ENCODE measurements at regions not wholly inside any gene's neighbourhood (a gene's known extent, or its start where the extent isn't known, plus 50 kb on each side); places are given as distances from the start of the nearest gene placed in this dataset.

DNA sequence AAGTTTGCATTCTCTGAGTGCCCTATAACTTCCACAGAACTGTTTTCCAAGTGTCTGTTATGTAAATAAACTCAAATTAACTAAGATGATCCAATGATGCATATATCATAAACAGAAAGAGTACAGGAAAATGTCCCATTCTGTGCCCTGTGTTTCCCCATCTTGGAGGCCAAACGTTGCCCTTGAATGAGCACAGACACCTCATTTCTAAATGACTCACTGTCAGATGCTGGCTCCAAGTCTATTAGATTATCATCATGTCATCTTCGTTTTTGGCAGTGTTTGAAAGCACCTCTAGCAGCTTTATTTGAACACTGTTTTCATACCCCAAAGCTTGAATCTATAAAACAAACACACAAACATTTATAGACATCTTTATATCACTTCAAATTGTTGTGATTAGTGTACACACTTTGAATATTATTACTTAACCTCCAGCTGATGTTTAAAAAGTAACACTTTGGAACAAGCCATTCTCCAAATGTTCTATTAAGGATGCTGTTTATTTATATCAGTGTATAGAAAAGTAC is 424.2 kb downstream of the NOVA1 start:
- TF ChIP-seq ISL1 (CRISPR knock-in tag; IDR thresholded peaks at IDR 0.05) (no peak), RARB (CRISPR knock-in tag; IDR thresholded peaks at IDR 0.05) (no peak), ZNF70 (CRISPR knock-in tag; IDR thresholded peaks at IDR 0.05) (no peak)
- TF ChIP-seq, protein P1, sequence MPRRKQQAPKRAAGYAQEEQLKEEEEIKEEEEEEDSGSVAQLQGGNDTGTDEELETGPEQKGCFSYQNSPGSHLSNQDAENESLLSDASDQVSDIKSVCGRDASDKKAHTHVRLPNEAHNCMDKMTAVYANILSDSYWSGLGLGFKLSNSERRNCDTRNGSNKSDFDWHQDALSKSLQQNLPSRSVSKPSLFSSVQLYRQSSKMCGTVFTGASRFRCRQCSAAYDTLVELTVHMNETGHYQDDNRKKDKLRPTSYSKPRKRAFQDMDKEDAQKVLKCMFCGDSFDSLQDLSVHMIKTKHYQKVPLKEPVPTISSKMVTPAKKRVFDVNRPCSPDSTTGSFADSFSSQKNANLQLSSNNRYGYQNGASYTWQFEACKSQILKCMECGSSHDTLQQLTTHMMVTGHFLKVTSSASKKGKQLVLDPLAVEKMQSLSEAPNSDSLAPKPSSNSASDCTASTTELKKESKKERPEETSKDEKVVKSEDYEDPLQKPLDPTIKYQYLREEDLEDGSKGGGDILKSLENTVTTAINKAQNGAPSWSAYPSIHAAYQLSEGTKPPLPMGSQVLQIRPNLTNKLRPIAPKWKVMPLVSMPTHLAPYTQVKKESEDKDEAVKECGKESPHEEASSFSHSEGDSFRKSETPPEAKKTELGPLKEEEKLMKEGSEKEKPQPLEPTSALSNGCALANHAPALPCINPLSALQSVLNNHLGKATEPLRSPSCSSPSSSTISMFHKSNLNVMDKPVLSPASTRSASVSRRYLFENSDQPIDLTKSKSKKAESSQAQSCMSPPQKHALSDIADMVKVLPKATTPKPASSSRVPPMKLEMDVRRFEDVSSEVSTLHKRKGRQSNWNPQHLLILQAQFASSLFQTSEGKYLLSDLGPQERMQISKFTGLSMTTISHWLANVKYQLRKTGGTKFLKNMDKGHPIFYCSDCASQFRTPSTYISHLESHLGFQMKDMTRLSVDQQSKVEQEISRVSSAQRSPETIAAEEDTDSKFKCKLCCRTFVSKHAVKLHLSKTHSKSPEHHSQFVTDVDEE (CRISPR knock-in tag; IDR thresholded peaks at IDR 0.05): no peak
- no peak for ATAC-seq

DNA sequence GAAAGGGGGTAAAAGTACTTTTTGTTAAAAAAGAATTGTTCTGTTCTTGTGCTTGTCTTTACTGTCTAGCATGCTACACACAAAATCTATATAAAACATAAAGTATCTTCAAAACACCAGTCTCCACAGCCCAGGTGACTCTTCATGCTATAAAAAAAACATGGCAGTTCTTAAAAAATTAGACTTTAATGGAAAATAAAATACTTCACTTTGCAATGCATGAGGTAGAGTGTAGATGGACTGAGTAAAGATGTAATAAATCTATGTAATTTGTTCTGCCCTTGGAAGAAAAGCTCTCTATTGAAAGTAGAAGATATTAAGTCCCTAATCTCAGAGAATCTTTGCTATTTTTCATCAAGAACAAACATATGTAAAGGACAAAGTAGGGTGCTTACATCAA is 425.4 kb downstream of the NOVA1 start:
- TF ChIP-seq CSDC2 (CRISPR knock-in tag; IDR thresholded peaks at IDR 0.05) (no peak), ZFP30 (CRISPR knock-in tag; IDR thresholded peaks at IDR 0.05) (no peak)
- ATAC-seq: no peak

DNA sequence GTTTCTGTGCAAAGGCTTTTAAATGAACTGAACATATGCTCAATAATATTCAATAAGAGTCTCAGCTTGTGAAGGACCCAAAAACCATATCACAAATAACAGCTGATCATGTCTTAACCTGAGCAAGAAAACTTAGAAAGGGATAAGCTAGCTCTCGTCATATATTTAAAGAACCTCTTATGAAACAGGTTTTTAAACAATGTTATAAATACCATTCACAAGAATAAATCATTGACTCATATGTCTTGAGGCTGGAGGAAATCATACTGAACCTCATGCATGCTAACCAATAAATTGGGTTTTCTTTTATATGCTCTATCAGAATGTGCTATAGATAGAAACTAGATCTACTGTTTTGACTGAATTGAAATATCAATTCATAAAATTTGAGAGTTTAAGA is 426.9 kb downstream of the NOVA1 start:
- no peak for TF ChIP-seq CSDC2 (CRISPR knock-in tag; IDR thresholded peaks at IDR 0.05)
- no peak for TF ChIP-seq PPARA (CRISPR knock-in tag; IDR thresholded peaks at IDR 0.05; ENCODE audit: borderline replicate concordance)
- TF ChIP-seq ARNTL (CRISPR knock-in tag; IDR thresholded peaks at IDR 0.05; ENCODE audit: borderline replicate concordance, low read depth): no peak
- ATAC-seq: no peak

DNA sequence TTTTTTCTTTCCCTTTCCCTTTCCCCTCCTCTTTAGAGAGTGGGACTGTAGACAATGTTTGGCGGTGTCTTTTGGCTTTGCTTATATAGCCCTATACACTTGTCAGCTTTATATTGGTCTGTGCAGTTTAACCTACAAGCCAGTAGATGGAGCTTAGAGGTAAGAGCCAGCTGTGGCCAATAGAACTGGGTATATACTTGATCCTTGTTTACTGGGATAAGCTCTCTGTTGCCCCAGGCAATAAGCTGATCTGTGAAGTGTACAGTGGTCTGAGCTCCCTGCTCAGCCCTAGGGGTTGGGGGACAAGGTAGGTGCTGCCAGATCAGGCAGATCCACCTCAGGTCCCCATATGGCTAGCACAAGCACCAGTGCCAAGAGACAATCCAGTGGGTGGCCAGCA is 434.1 kb downstream of the NOVA1 start:
- peak; percentile 90 for ATAC-seq
- TF ChIP-seq PPARA (CRISPR knock-in tag; IDR thresholded peaks at IDR 0.05; ENCODE audit: borderline replicate concordance) (no peak), SNAI2 (CRISPR knock-in tag; IDR thresholded peaks at IDR 0.05) (no peak), ESRRG (CRISPR knock-in tag; IDR thresholded peaks at IDR 0.05) (no peak), ARNTL (CRISPR knock-in tag; IDR thresholded peaks at IDR 0.05; ENCODE audit: borderline replicate concordance, low read depth) (no peak), RARB (CRISPR knock-in tag; IDR thresholded peaks at IDR 0.05) (no peak)
- TF ChIP-seq, protein P1 (CRISPR knock-in tag; IDR thresholded peaks at IDR 0.05): no peak

DNA sequence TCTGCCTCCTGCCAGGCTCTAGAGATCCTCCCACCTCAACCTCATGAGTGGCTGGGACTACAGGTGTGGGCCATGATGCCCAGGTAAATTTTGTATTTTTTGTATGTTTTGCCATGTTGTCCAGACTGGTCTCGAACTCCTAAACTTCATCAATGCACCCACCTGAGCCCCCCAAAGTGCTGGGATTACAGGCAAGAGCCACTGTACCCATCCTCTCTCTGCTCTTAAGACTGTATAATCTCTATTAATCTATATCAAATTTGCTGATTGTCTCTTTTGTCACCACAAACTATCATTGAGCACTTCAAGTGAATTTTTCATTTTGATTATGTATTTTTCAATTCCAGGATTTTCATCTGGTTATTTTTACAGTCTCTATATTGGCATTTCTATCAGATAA is 440.3 kb downstream of the NOVA1 start:
- TF ChIP-seq ZFP3 (CRISPR knock-in tag; IDR thresholded peaks at IDR 0.05): no peak
- TF ChIP-seq ISL1 (CRISPR knock-in tag; IDR thresholded peaks at IDR 0.05): no peak
- no peak for TF ChIP-seq TCF4 (CRISPR knock-in tag; IDR thresholded peaks at IDR 0.05; ENCODE audit: borderline replicate concordance)
- TF ChIP-seq ZNF565 (CRISPR knock-in tag; conservative IDR thresholded peaks at IDR 0.05; ENCODE audit: low read depth): no peak
- no peak for TF ChIP-seq GLIS3 (CRISPR knock-in tag; IDR thresholded peaks at IDR 0.05)
- no peak for TF ChIP-seq BACH2 (CRISPR knock-in tag; IDR thresholded peaks at IDR 0.05; ENCODE audit: borderline replicate concordance)
- TF ChIP-seq ZFP30 (CRISPR knock-in tag; IDR thresholded peaks at IDR 0.05): no peak
- TF ChIP-seq PPARA (CRISPR knock-in tag; IDR thresholded peaks at IDR 0.05; ENCODE audit: borderline replicate concordance): no peak
- no peak for TF ChIP-seq RARB (CRISPR knock-in tag; IDR thresholded peaks at IDR 0.05)
- TF ChIP-seq, protein P2, sequence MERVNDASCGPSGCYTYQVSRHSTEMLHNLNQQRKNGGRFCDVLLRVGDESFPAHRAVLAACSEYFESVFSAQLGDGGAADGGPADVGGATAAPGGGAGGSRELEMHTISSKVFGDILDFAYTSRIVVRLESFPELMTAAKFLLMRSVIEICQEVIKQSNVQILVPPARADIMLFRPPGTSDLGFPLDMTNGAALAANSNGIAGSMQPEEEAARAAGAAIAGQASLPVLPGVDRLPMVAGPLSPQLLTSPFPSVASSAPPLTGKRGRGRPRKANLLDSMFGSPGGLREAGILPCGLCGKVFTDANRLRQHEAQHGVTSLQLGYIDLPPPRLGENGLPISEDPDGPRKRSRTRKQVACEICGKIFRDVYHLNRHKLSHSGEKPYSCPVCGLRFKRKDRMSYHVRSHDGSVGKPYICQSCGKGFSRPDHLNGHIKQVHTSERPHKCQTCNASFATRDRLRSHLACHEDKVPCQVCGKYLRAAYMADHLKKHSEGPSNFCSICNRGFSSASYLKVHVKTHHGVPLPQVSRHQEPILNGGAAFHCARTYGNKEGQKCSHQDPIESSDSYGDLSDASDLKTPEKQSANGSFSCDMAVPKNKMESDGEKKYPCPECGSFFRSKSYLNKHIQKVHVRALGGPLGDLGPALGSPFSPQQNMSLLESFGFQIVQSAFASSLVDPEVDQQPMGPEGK (CRISPR knock-in tag; IDR thresholded peaks at IDR 0.05; ENCODE audit: borderline replicate concordance): no peak
- TF ChIP-seq, protein P1 (CRISPR knock-in tag; IDR thresholded peaks at IDR 0.05): no peak
- TF ChIP-seq CSDC2 (CRISPR knock-in tag; IDR thresholded peaks at IDR 0.05): no peak
- TF ChIP-seq, protein P3, sequence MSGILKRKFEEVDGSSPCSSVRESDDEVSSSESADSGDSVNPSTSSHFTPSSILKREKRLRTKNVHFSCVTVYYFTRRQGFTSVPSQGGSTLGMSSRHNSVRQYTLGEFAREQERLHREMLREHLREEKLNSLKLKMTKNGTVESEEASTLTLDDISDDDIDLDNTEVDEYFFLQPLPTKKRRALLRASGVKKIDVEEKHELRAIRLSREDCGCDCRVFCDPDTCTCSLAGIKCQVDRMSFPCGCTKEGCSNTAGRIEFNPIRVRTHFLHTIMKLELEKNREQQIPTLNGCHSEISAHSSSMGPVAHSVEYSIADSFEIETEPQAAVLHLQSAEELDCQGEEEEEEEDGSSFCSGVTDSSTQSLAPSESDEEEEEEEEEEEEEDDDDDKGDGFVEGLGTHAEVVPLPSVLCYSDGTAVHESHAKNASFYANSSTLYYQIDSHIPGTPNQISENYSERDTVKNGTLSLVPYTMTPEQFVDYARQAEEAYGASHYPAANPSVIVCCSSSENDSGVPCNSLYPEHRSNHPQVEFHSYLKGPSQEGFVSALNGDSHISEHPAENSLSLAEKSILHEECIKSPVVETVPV (CRISPR knock-in tag; IDR thresholded peaks at IDR 0.05): no peak
- no peak for TF ChIP-seq OSR1 (CRISPR knock-in tag; IDR thresholded peaks at IDR 0.05)
- TF ChIP-seq, protein P4, sequence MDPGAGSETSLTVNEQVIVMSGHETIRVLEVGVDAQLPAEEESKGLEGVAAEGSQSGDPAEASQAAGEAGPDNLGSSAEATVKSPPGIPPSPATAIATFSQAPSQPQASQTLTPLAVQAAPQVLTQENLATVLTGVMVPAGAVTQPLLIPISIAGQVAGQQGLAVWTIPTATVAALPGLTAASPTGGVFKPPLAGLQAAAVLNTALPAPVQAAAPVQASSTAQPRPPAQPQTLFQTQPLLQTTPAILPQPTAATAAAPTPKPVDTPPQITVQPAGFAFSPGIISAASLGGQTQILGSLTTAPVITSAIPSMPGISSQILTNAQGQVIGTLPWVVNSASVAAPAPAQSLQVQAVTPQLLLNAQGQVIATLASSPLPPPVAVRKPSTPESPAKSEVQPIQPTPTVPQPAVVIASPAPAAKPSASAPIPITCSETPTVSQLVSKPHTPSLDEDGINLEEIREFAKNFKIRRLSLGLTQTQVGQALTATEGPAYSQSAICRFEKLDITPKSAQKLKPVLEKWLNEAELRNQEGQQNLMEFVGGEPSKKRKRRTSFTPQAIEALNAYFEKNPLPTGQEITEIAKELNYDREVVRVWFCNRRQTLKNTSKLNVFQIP (CRISPR knock-in tag; IDR thresholded peaks at IDR 0.05; ENCODE audit: borderline replicate concordance, low read depth): no peak
- TF ChIP-seq SNAI2 (CRISPR knock-in tag; IDR thresholded peaks at IDR 0.05): no peak
- TF ChIP-seq TOX (CRISPR knock-in tag; IDR thresholded peaks at IDR 0.05; ENCODE audit: borderline replicate concordance): no peak
- no peak for TF ChIP-seq ARNTL (CRISPR knock-in tag; IDR thresholded peaks at IDR 0.05; ENCODE audit: borderline replicate concordance, low read depth)
- ATAC-seq: no peak
